ENCODE measurements at regions not wholly inside any gene's neighbourhood (a gene's known extent, or its start where the extent isn't known, plus 50 kb on each side); places are given as distances from the start of the nearest gene placed in this dataset.

GRCh38 chr3:28132941-28133340 lies 108.5 kb upstream of the CMC1 start:
- no peak for TF ChIP-seq CTCF (IDR thresholded peaks at IDR 0.05; ENCODE audit: insufficient read depth, low read depth, low read length)

GRCh38 chr3:28134198-28134597 lies 107.2 kb upstream of the CMC1 start:
- CTCF ChIA-PET: no interaction called here
- no peak for TF ChIP-seq CTCF (IDR thresholded peaks at IDR 0.05; ENCODE audit: insufficient read depth, low read depth, low read length)
- no peak overlapping the region for H3K4me3 ChIP-seq (ENCODE audit: low read depth, low read length)
- H3K27me3 ChIP-seq (ENCODE audit: control insufficient read depth, insufficient read depth, low read length): no peaks in the 10 kb centered on the region
- no peak for DNase-seq (ENCODE audit: low read depth)
- no peaks in the 10 kb centered on the region for H3K36me3 ChIP-seq (ENCODE audit: control insufficient read depth, insufficient read depth, low read length)
- POLR2A ChIA-PET: no interaction called here

More at GRCh38 chr3:28132941-28133340, 108.5 kb upstream of the CMC1 start:
- CTCF ChIA-PET: no interaction called here
- Histone ChIP-seq H3K4me3 (ENCODE audit: low read depth, low read length) (no peak overlapping the region), H3K27me3 (ENCODE audit: control insufficient read depth, insufficient read depth, low read length) (no peaks in the 10 kb centered on the region), H3K36me3 (ENCODE audit: control insufficient read depth, insufficient read depth, low read length) (no peaks in the 10 kb centered on the region)
- DNase-seq (ENCODE audit: low read depth): no peak
- POLR2A ChIA-PET: no interaction called here

- ChIA-PET CTCF (no interaction called here), POLR2A (no interaction called here)
- Histone ChIP-seq H3K36me3 (ENCODE audit: control insufficient read depth, insufficient read depth, low read length) (no peaks in the 10 kb centered on the region), H3K4me3 (ENCODE audit: low read depth, low read length) (no peak overlapping the region), H3K27me3 (ENCODE audit: control insufficient read depth, insufficient read depth, low read length) (no peaks in the 10 kb centered on the region)
- DNase-seq (ENCODE audit: low read depth): no peak
- no peak for TF ChIP-seq CTCF (IDR thresholded peaks at IDR 0.05; ENCODE audit: insufficient read depth, low read depth, low read length)
Measured at GRCh38 chr3:28134792-28135375, 106.5 kb upstream of the CMC1 start.

- H3K36me3 ChIP-seq (ENCODE audit: control insufficient read depth, insufficient read depth, low read length): no peaks in the 10 kb centered on the region
- CTCF ChIA-PET: no interaction called here
- no peak overlapping the region for H3K4me3 ChIP-seq (ENCODE audit: low read depth, low read length)
- DNase-seq (ENCODE audit: low read depth): no peak
- TF ChIP-seq CTCF (IDR thresholded peaks at IDR 0.05; ENCODE audit: insufficient read depth, low read depth, low read length): no peak
- POLR2A ChIA-PET: no interaction called here
- no peaks in the 10 kb centered on the region for H3K27me3 ChIP-seq (ENCODE audit: control insufficient read depth, insufficient read depth, low read length)
Measured at GRCh38 chr3:28136607-28137216, 104.7 kb upstream of the CMC1 start.

GRCh38 chr3:28138043-28138610 lies 103.3 kb upstream of the CMC1 start:
- ChIA-PET CTCF (no interaction called here), POLR2A (no interaction called here)
- H3K4me3 ChIP-seq (ENCODE audit: low read depth, low read length): no peak overlapping the region
- TF ChIP-seq CTCF (IDR thresholded peaks at IDR 0.05; ENCODE audit: insufficient read depth, low read depth, low read length): no peak
- H3K36me3 ChIP-seq (ENCODE audit: control insufficient read depth, insufficient read depth, low read length): no peaks in the 10 kb centered on the region
- no peaks in the 10 kb centered on the region for H3K27me3 ChIP-seq (ENCODE audit: control insufficient read depth, insufficient read depth, low read length)
- DNase-seq (ENCODE audit: low read depth): no peak
